HepG2 (cell line): ENCODE measurements at regions not wholly inside any gene's neighbourhood (a gene's known extent, or its start where the extent isn't known, plus 50 kb on each side); places are given as distances from the start of the nearest gene placed in this dataset.

Experiments
- ATAC-seq: fragments of 200-7000 bp; cut with Tn5 transposase; 3 replicates; pipeline ENCODE4 v1.9.1; 2020; ENCODE audit warnings: mild to moderate bottlenecking, moderate library complexity
- BruUV-seq: library from RNA; stranded (reverse); fragments of 400-500 nt; replicated peaks from 2 replicates; lab custom pipeline; 2021; lab: Mats Ljungman, UMichigan
- CTCF ChIA-PET: fragments of 300-600 bp; formaldehyde crosslinking; extraction: SDS; loops from one replicate; lab custom pipeline; 2021; ENCODE audit warnings: low total read pairs, inconsistent platforms, low intra/inter-chr PET ratio; lab: Yijun Ruan, JAX
- POLR2A ChIA-PET: fragments of 350-600 bp; sonication (Branson Sonifier 250); formaldehyde crosslinking; loops from one replicate; lab custom pipeline; 2020; ENCODE audit warnings: antibody characterized with exemption, inconsistent platforms; lab: Yijun Ruan, JAX
- DNase-seq: peaks from one replicate; pipeline ENCODE4 v3.0.0-alpha.2; 2015; ENCODE audit warnings: low spot score
- FAIRE-seq: peaks from 3 replicates; lab custom pipeline; 2011; peaks lifted over from hg19 to GRCh38; lab: Jason Lieb, UNC
- H2AFZ ChIP-seq: one replicate; pipeline ENCODE4 v1.6.1; 2011; ENCODE audit warnings: low read length, inconsistent platforms
- H3K27ac ChIP-seq: fragments of 300-600 bp; 3 replicates; pipeline ENCODE4 v1.8.0; 2011; ENCODE audit warnings: mixed run types, mild to moderate bottlenecking, mixed read lengths, low read length, inconsistent platforms; ENCODE audit not compliant: insufficient read depth; ENCODE audit errors: extremely low read length
- H3K27me3 ChIP-seq, 2 experiments: fragments of 200-600 bp in 1 of 2; 2 replicates in 1 of 2; 3 replicates in 1 of 2; pipeline versions ENCODE4 v1.6.0 to v1.8.0; 2011; ENCODE audit warnings: low read length in 2 of 2, mild to moderate bottlenecking in 2 of 2, moderate library complexity in 2 of 2, inconsistent platforms in 1 of 2; ENCODE audit not compliant: insufficient read depth in 2 of 2, control insufficient read depth in 1 of 2
- H3K36me3 ChIP-seq, 2 experiments: fragments of 200-600 bp in 1 of 2; replicated peaks in 1 of 2; 2 replicates in 1 of 2; 3 replicates in 1 of 2; pipeline versions ENCODE4 v1.5.1 to v1.8.0; 2011; ENCODE audit warnings: low read length in 2 of 2, inconsistent platforms in 1 of 2; ENCODE audit not compliant: insufficient read depth in 2 of 2, control insufficient read depth in 1 of 2
- H3K4me1 ChIP-seq: 2 replicates; pipeline ENCODE4 v1.5.1; 2012; ENCODE audit warnings: low read length, inconsistent platforms; ENCODE audit not compliant: insufficient read depth
- H3K4me2 ChIP-seq: 2 replicates; pipeline ENCODE4 v1.6.0; 2011; ENCODE audit warnings: low read depth, low read length, inconsistent platforms
- H3K4me3 ChIP-seq, 3 experiments: fragments of 200-600 bp in 1 of 3; sonication (generic), shearing (Covaris generic) in 1 of 3; replicated peaks in 1 of 3; 2 replicates each; pipeline ENCODE4 v1.5.1; 2011 to 2016; ENCODE audit warnings: low read length in 3 of 3, inconsistent platforms in 2 of 3, low read depth in 2 of 3, mild to moderate bottlenecking in 2 of 3, control low read depth in 1 of 3, mixed read lengths in 1 of 3; ENCODE audit not compliant: insufficient read depth in 1 of 3
- H3K79me2 ChIP-seq: one replicate; pipeline ENCODE4 v1.6.1; 2011; ENCODE audit warnings: low read length, inconsistent platforms; ENCODE audit not compliant: insufficient read depth
- H3K9ac ChIP-seq: 2 replicates; pipeline ENCODE4 v1.6.0; 2011; ENCODE audit warnings: mild to moderate bottlenecking, low read depth, low read length, inconsistent platforms; ENCODE audit not compliant: insufficient read depth
- H3K9me3 ChIP-seq: 2 replicates; pipeline ENCODE4 v1.5.1; 2012; ENCODE audit warnings: mild to moderate bottlenecking, low read length
- H4K20me1 ChIP-seq: 2 replicates; pipeline ENCODE4 v1.6.0; 2011; ENCODE audit warnings: inconsistent platforms, mild to moderate bottlenecking, low read length, moderate library complexity; ENCODE audit not compliant: insufficient read depth
- ARID4A ChIP-seq: sonication (generic); formaldehyde crosslinking; IDR thresholded peaks from 2 replicates; pipeline ENCODE4 v1.5.0; 2020; ENCODE audit warnings: mild to moderate bottlenecking, missing genetic modification reagents, borderline replicate concordance
- GABPA ChIP-seq, 2 experiments: IDR thresholded peaks; 2 replicates each; pipeline ENCODE4 v1.6.1; 2011 to 2016; ENCODE audit warnings: low read depth in 2 of 2, low read length in 1 of 2, missing biosample characterization in 1 of 2, missing genetic modification characterization in 1 of 2
- GATA4 ChIP-seq: sonication (generic); IDR thresholded peaks from 2 replicates; pipeline ENCODE4 v1.6.1; 2016; ENCODE audit warnings: antibody characterized with exemption, low read depth, borderline replicate concordance
- NAIF1 ChIP-seq: sonication (generic); formaldehyde crosslinking; IDR thresholded peaks from 2 replicates; pipeline ENCODE4 v1.5.0; 2020; ENCODE audit warnings: mild to moderate bottlenecking, missing genetic modification reagents, borderline replicate concordance
- NBN ChIP-seq: fragments of 450-650 bp; conservative IDR thresholded peaks from 2 replicates; pipeline ENCODE4 v1.6.1; 2017
- PCBP2 ChIP-seq: fragments of 200-400 bp; formaldehyde crosslinking; optimal IDR thresholded peaks from 2 replicates; pipeline ENCODE3; 2018; ENCODE audit warnings: low read length, low read depth; ENCODE audit not compliant: poor library complexity, severe bottlenecking
- SMAD1 ChIP-seq: sonication (generic); formaldehyde crosslinking; IDR thresholded peaks from 2 replicates; pipeline ENCODE4 v1.4.0; 2020; ENCODE audit warnings: missing genetic modification reagents, low read depth, mild to moderate bottlenecking, borderline replicate concordance
- ZNF280D ChIP-seq: sonication (generic); formaldehyde crosslinking; IDR thresholded peaks from 2 replicates; pipeline ENCODE4 v1.5.1; 2020; ENCODE audit warnings: mild to moderate bottlenecking, missing genetic modification reagents
- ZNF382 ChIP-seq: sonication (generic); formaldehyde crosslinking; IDR thresholded peaks from 2 replicates; pipeline ENCODE4 v1.5.0; 2020; ENCODE audit warnings: missing genetic modification reagents, mild to moderate bottlenecking, borderline replicate concordance
- ZNF816 ChIP-seq: sonication (generic); formaldehyde crosslinking; IDR thresholded peaks from 2 replicates; pipeline ENCODE4 v1.8.0; 2022; ENCODE audit warnings: missing genetic modification reagents, mild to moderate bottlenecking, borderline replicate concordance
- WGBS: methylation state at CpG from one replicate; pipeline ENCODE4 v1.1.6; 2017; ENCODE audit warnings: low lambda C conversion rate; 5-methylcytosine and 5-hydroxymethylcytosine counted together
- in situ Hi-C: cut with HindIII; loops from 2 replicates; pipeline ENCODE4 v1.10.0; 2017; ENCODE audit warnings: low pct_unique_long_range_greater_than_20kb; ENCODE audit not compliant: extremely low pct_ligation_motif_present
- intact Hi-C: fragments of 100-400 bp; cut with micrococcal nuclease; formaldehyde crosslinking; loops from one replicate; pipeline ENCODE4 v1.10.0; 2022; ENCODE audit not compliant: unreplicated experiment

GRCh38 chr9:20033511-20033910, 244.7 kb upstream of the SLC24A2 start:
- H3K36me3 ChIP-seq: no peaks in the 10 kb centered on the region
- BruUV-seq: no TSS peak
- no peaks in the 10 kb centered on the region for H3K9me3 ChIP-seq
- H3K4me2 ChIP-seq: no peak overlapping the region
- H4K20me1 ChIP-seq: no peaks in the 10 kb centered on the region
- CTCF ChIA-PET: no interaction called here
- H3K4me1 ChIP-seq: no peaks in the 10 kb centered on the region
- intact Hi-C loops (no loop called here), in situ Hi-C loops (no loop called here)
- WGBS: 3% methylated on average over 2 of the region's 2 CpGs
- TF ChIP-seq ZNF382: no peak
- FAIRE-seq (no peak), DNase-seq (no peak), ATAC-seq (no peak)
- H3K4me3 ChIP-seq: no peak overlapping the region
- no peak overlapping the region for H3K27ac ChIP-seq
- H3K27me3 ChIP-seq: no peaks in the 10 kb centered on the region
- POLR2A ChIA-PET: no interaction called here
- no peak overlapping the region for H2AFZ ChIP-seq
- no peaks in the 10 kb centered on the region for H3K79me2 ChIP-seq
- no peak overlapping the region for H3K9ac ChIP-seq

- intact Hi-C loops (no loop called here), in situ Hi-C loops (no loop called here)
- FAIRE-seq (no peak), DNase-seq (no peak), ATAC-seq (no peak)
- Histone ChIP-seq H3K4me3 (no peak overlapping the region), H2AFZ (no peak overlapping the region), H3K79me2 (no peaks in the 10 kb centered on the region), H3K4me2 (no peak overlapping the region), H3K9me3 (no peaks in the 10 kb centered on the region), H3K36me3 (no peaks in the 10 kb centered on the region), H3K27ac (no peak overlapping the region)
- POLR2A ChIA-PET: no interaction called here
- no TSS peak for BruUV-seq
- 46% methylated on average over 8 of the region's 8 CpGs for WGBS
- TF ChIP-seq ZNF816 (no peak), GABPA (IDR thresholded peaks at IDR 0.05; ENCODE audit: low read depth, low read length) (no peak), GABPA (CRISPR knock-in tag; IDR thresholded peaks at IDR 0.05; ENCODE audit: low read depth) (no peak), GATA4 (no peak), NBN (no peak), ARID4A (CRISPR knock-in tag) (no peak), SMAD1 (CRISPR knock-in tag) (no peak), PCBP2 (no peak), NAIF1 (no peak), ZNF280D (no peak)
- TF ChIP-seq, all 625 proteins: peak for 0
- CTCF ChIA-PET: no interaction called here
- Histone ChIP-seq H3K27me3 (no peaks in the 10 kb centered on the region), H3K4me1 (no peaks in the 10 kb centered on the region), H3K9ac (no peak overlapping the region), H4K20me1 (no peaks in the 10 kb centered on the region)
Observed at GRCh38 chr9:20032413-20033006, 243.7 kb upstream of the SLC24A2 start.
